KMS-11 (cell line): ENCODE measurements at regions not wholly inside any gene's neighbourhood (a gene's known extent, or its start where the extent isn't known, plus 50 kb on each side); places are given as distances from the start of the nearest gene placed in this dataset.

Source experiments
- H2AFZ ChIP-seq: fragments of 200-600 bp; sonication (generic); 2 replicates; pipeline ENCODE4 v1.6.1; 2016; ENCODE audit warnings: antibody characterized with exemption, mixed run types, low read depth
- H3K27ac ChIP-seq: fragments of 200-600 bp; sonication (generic); 2 replicates; pipeline ENCODE4 v1.6.1; 2016; ENCODE audit warnings: mild to moderate bottlenecking, mixed run types
- H3K27me3 ChIP-seq: fragments of 200-600 bp; sonication (generic); 2 replicates; pipeline ENCODE4 v1.6.1; 2017; ENCODE audit warnings: mild to moderate bottlenecking, low read depth, mixed run types, moderate library complexity; ENCODE audit not compliant: insufficient read depth
- H3K36me3 ChIP-seq: fragments of 200-600 bp; sonication (generic); 2 replicates; pipeline ENCODE4 v1.6.1; 2017; ENCODE audit warnings: mild to moderate bottlenecking, mixed run types; ENCODE audit not compliant: insufficient read depth
- H3K4me1 ChIP-seq: fragments of 200-600 bp; sonication (generic); 2 replicates; pipeline ENCODE4 v1.6.1; 2016; ENCODE audit warnings: mild to moderate bottlenecking, low read depth, mixed run types; ENCODE audit not compliant: poor library complexity, severe bottlenecking
- H3K4me2 ChIP-seq: fragments of 200-600 bp; sonication (generic); 2 replicates; pipeline ENCODE4 v1.7.0; 2016; ENCODE audit warnings: mild to moderate bottlenecking, mixed run types
- H3K4me3 ChIP-seq: fragments of 200-600 bp; sonication (generic); IDR thresholded peaks from 2 replicates; pipeline ENCODE4 v1.6.1; 2017; ENCODE audit warnings: low read depth, low read length, mixed read lengths; ENCODE audit not compliant: insufficient read depth
- H3K79me2 ChIP-seq: fragments of 200-600 bp; sonication (generic); 2 replicates; pipeline ENCODE4 v1.6.1; 2016; ENCODE audit warnings: low read depth, mixed run types; ENCODE audit not compliant: insufficient read depth
- H3K9ac ChIP-seq: fragments of 200-600 bp; sonication (generic); 2 replicates; pipeline ENCODE4 v1.6.1; 2016; ENCODE audit warnings: mild to moderate bottlenecking, mixed run types
- H4K20me1 ChIP-seq: fragments of 200-600 bp; sonication (generic); 2 replicates; pipeline ENCODE4 v1.6.1; 2016; ENCODE audit warnings: mild to moderate bottlenecking, mixed run types; ENCODE audit not compliant: insufficient read depth
- CTCF ChIP-seq: fragments of 200-600 bp; sonication (generic); conservative IDR thresholded peaks from 2 replicates; pipeline ENCODE4 v1.6.1; 2017; ENCODE audit warnings: low read depth, mild to moderate bottlenecking, antibody characterized with exemption, low read length, moderate library complexity, mixed read lengths

- no peaks in the 10 kb centered on the region for H4K20me1 ChIP-seq
- H3K4me2 ChIP-seq, result no peak overlapping the region
- H3K36me3 ChIP-seq, result no peaks in the 10 kb centered on the region
- no peaks in the 10 kb centered on the region for H3K79me2 ChIP-seq
- H3K4me3 ChIP-seq, result no peak overlapping the region
- H3K27me3 ChIP-seq, result no peaks in the 10 kb centered on the region
- no peak overlapping the region for H2AFZ ChIP-seq
- no peak overlapping the region for H3K27ac ChIP-seq
- no peak for TF ChIP-seq CTCF
- no peaks in the 10 kb centered on the region for H3K4me1 ChIP-seq
- H3K9ac ChIP-seq, result no peak overlapping the region
These were observed 149.8 kb upstream of the ETV3 start for GRCh38 chr1:157288006-157288405.

- Histone ChIP-seq H3K36me3 (no peaks in the 10 kb centered on the region), H3K9ac (no peak overlapping the region), H3K79me2 (no peaks in the 10 kb centered on the region), H3K4me3 (no peak overlapping the region), H3K27me3 (no peaks in the 10 kb centered on the region), H3K4me1 (no peaks in the 10 kb centered on the region), H4K20me1 (no peaks in the 10 kb centered on the region), H2AFZ (no peak overlapping the region), H3K4me2 (no peak overlapping the region), H3K27ac (no peak overlapping the region)
- no peak for TF ChIP-seq CTCF
These were observed 149.3 kb upstream of the ETV3 start for GRCh38 chr1:157287462-157287861.

- Histone ChIP-seq H4K20me1 (no peaks in the 10 kb centered on the region), H3K27ac (no peak overlapping the region)
These were observed 148.6 kb upstream of the ETV3 start for GRCh38 chr1:157286646-157287420.

GRCh38 chr1:157286096-157286495 is 147.9 kb upstream of the ETV3 start:
- no peak overlapping the region for H3K27ac ChIP-seq
- H4K20me1 ChIP-seq, result no peaks in the 10 kb centered on the region
- no peaks in the 10 kb centered on the region for H3K27me3 ChIP-seq
- no peaks in the 10 kb centered on the region for H3K4me1 ChIP-seq
- no peak overlapping the region for H3K4me3 ChIP-seq
- no peak for TF ChIP-seq CTCF
- no peak overlapping the region for H2AFZ ChIP-seq
- H3K9ac ChIP-seq, result no peak overlapping the region
- H3K36me3 ChIP-seq, result no peaks in the 10 kb centered on the region
- no peak overlapping the region for H3K4me2 ChIP-seq
- H3K79me2 ChIP-seq, result no peaks in the 10 kb centered on the region

More at GRCh38 chr1:157286646-157287420, 148.6 kb upstream of the ETV3 start:
- Histone ChIP-seq H3K79me2 (no peaks in the 10 kb centered on the region), H3K4me2 (no peak overlapping the region), H3K4me3 (no peak overlapping the region), H3K9ac (no peak overlapping the region), H3K4me1 (no peaks in the 10 kb centered on the region), H3K27me3 (no peaks in the 10 kb centered on the region), H3K36me3 (no peaks in the 10 kb centered on the region), H2AFZ (no peak overlapping the region)
- TF ChIP-seq CTCF, result no peak
